ENCODE measurements at regions not wholly inside any gene's neighbourhood (a gene's known extent, or its start where the extent isn't known, plus 50 kb on each side); places are given as distances from the start of the nearest gene placed in this dataset.
"Not testable (repeated sequence)": the region's sequence is repeated elsewhere in the genome, so short reads cannot be mapped to it uniquely, and the experiment has no call there.

DNA sequence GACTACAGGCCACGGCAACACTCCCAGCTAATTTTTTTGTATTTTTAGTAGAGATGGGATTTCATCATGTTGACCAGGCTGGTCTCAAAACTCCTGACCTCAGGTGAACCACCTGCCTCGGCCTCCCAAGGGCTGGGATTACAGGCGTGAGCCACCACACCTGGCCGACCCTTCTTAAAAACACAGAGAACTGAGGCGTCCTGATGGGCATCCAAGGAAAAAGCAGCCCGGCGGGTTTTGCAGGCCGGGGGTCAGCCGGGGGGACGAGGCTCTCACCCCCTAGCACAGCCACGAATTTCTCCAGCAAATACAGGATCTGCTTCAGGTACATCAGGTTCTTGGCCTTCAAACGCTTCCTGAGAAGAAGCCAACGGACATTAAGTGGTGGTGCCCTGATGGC is 178.9 kb downstream of the KLRB1 start:
- WGBS, 2 experiments (ENCODE audit: extremely low coverage in 1 of 2, insufficient coverage in 1 of 2, insufficient read length in 1 of 2, insufficient replicate concordance in 2 of 2, low coverage in 1 of 2, low lambda C conversion rate in 2 of 2, missing lambda C conversion rate in 1 of 2), result 96% methylated on average over 10 of the region's 13 CpGs; no CpG with 5 or more reads in 1 of the 2 experiments
- H3K79me1 ChIP-seq (ENCODE audit: low read depth, low read length); H3K27me3 ChIP-seq (replicated peaks in 1 of 4; ENCODE audit: control insufficient read depth in 3 of 4, extremely low read depth in 1 of 4, insufficient read depth in 3 of 4, low read length in 3 of 4); H4K8ac ChIP-seq (ENCODE audit: extremely low read depth, insufficient read depth, low read length); FAIRE-seq; H3K4me2 ChIP-seq (ENCODE audit: insufficient read depth in 1 of 2, low read depth in 2 of 2, low read length in 2 of 2); H3K4ac ChIP-seq (replicated peaks; ENCODE audit: insufficient read length, low read depth, low read length); H2BK15ac ChIP-seq (ENCODE audit: low read length); CTCF ChIA-PET (ENCODE audit: partially characterized antibody); H3K9me3 ChIP-seq (ENCODE audit: insufficient read depth in 2 of 2, low read depth in 1 of 2, low read length in 1 of 2); H4K20me1 ChIP-seq (replicated peaks in 1 of 2; ENCODE audit: control insufficient read depth in 1 of 2, insufficient read depth in 2 of 2, low read length in 2 of 2); H3K79me2 ChIP-seq (ENCODE audit: control insufficient read depth in 1 of 2, insufficient read depth in 2 of 2, low read length in 2 of 2); POLR2A ChIA-PET (ENCODE audit: partially characterized antibody); H3K23me2 ChIP-seq (ENCODE audit: low read depth, low read length); H2BK12ac ChIP-seq (ENCODE audit: low read depth, low read length); H3K36me3 ChIP-seq (ENCODE audit: control insufficient read depth in 2 of 4, insufficient read depth in 4 of 4, low read length in 3 of 4); H2AK5ac ChIP-seq (ENCODE audit: low read depth, low read length); H3K4me1 ChIP-seq (replicated peaks in 1 of 4; ENCODE audit: control insufficient read depth in 3 of 4, insufficient read depth in 4 of 4, low read length in 3 of 4); H3K56ac ChIP-seq (replicated peaks; ENCODE audit: insufficient read length, low read depth, low read length); H2BK20ac ChIP-seq (ENCODE audit: low read length); H3K18ac ChIP-seq (ENCODE audit: extremely low read depth, low read length); H2AFZ ChIP-seq (ENCODE audit: low read length); H3K14ac ChIP-seq (ENCODE audit: insufficient read length); H3K4me3 ChIP-seq (ENCODE audit: extremely low read depth in 1 of 4, insufficient read depth in 2 of 4, low read depth in 3 of 4, low read length in 4 of 4); H4K91ac ChIP-seq (replicated peaks; ENCODE audit: insufficient read length, low read length); H2BK120ac ChIP-seq (replicated peaks; ENCODE audit: low read depth, low read length); H3K27ac ChIP-seq (ENCODE audit: low read depth, low read length); DNase-seq (ENCODE audit: low read depth in 1 of 2, low spot score in 2 of 2); H4K5ac ChIP-seq (ENCODE audit: insufficient read length, low read depth, low read length); H2BK5ac ChIP-seq (ENCODE audit: low read depth, low read length); H3K9ac ChIP-seq (replicated peaks in 1 of 4; ENCODE audit: extremely low read depth in 1 of 4, low read depth in 3 of 4, low read length in 3 of 4); H3K23ac ChIP-seq (ENCODE audit: insufficient read length): not testable (repeated sequence)

DNA sequence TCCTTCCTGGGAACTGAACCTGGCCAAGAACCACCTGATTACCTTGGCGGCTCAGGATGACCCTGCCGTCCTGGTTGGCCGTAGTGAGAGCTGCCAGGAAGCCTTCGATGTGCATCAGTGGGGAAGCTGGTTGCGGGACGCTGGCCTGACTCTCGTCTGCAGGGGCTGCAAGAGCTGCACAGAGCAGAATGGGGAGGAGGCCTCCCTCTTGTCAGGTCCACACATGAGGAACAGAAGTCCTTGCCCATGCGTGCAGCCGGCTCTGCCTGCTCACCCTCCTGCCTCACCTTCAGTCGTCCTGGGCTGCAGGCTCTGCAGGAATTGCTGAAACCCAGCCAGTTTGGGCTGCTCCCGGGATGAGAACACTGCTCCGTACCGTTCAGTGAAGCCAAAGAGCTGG is 182.3 kb downstream of the KLRB1 start:
- H2BK5ac ChIP-seq (ENCODE audit: low read depth, low read length); H3K4ac ChIP-seq (replicated peaks; ENCODE audit: insufficient read length, low read depth, low read length); H2AFZ ChIP-seq (ENCODE audit: low read length); H3K9me3 ChIP-seq (ENCODE audit: insufficient read depth in 2 of 2, low read depth in 1 of 2, low read length in 1 of 2); H2AK5ac ChIP-seq (ENCODE audit: low read depth, low read length); H2BK12ac ChIP-seq (ENCODE audit: low read depth, low read length); H3K36me3 ChIP-seq (ENCODE audit: control insufficient read depth in 2 of 4, insufficient read depth in 4 of 4, low read length in 3 of 4); H3K23ac ChIP-seq (ENCODE audit: insufficient read length); H3K27me3 ChIP-seq (replicated peaks in 1 of 4; ENCODE audit: control insufficient read depth in 3 of 4, extremely low read depth in 1 of 4, insufficient read depth in 3 of 4, low read length in 3 of 4); H2BK15ac ChIP-seq (ENCODE audit: low read length); H3K14ac ChIP-seq (ENCODE audit: insufficient read length); FAIRE-seq; H4K8ac ChIP-seq (ENCODE audit: extremely low read depth, insufficient read depth, low read length); H3K4me3 ChIP-seq (ENCODE audit: extremely low read depth in 1 of 4, insufficient read depth in 2 of 4, low read depth in 3 of 4, low read length in 4 of 4); H4K91ac ChIP-seq (replicated peaks; ENCODE audit: insufficient read length, low read length); CTCF ChIA-PET (ENCODE audit: partially characterized antibody); H3K18ac ChIP-seq (ENCODE audit: extremely low read depth, low read length); H4K5ac ChIP-seq (ENCODE audit: insufficient read length, low read depth, low read length); H3K9ac ChIP-seq (replicated peaks in 1 of 4; ENCODE audit: extremely low read depth in 1 of 4, low read depth in 3 of 4, low read length in 3 of 4); H3K56ac ChIP-seq (replicated peaks; ENCODE audit: insufficient read length, low read depth, low read length); H2BK120ac ChIP-seq (replicated peaks; ENCODE audit: low read depth, low read length); H2BK20ac ChIP-seq (ENCODE audit: low read length); H3K79me1 ChIP-seq (ENCODE audit: low read depth, low read length); H3K23me2 ChIP-seq (ENCODE audit: low read depth, low read length); DNase-seq (ENCODE audit: low read depth in 1 of 2, low spot score in 2 of 2); H4K20me1 ChIP-seq (replicated peaks in 1 of 2; ENCODE audit: control insufficient read depth in 1 of 2, insufficient read depth in 2 of 2, low read length in 2 of 2); H3K4me2 ChIP-seq (ENCODE audit: insufficient read depth in 1 of 2, low read depth in 2 of 2, low read length in 2 of 2); H3K27ac ChIP-seq (ENCODE audit: low read depth, low read length); H3K79me2 ChIP-seq (ENCODE audit: control insufficient read depth in 1 of 2, insufficient read depth in 2 of 2, low read length in 2 of 2); POLR2A ChIA-PET (ENCODE audit: partially characterized antibody); H3K4me1 ChIP-seq (replicated peaks in 1 of 4; ENCODE audit: control insufficient read depth in 3 of 4, insufficient read depth in 4 of 4, low read length in 3 of 4): not testable (repeated sequence)
- 90% methylated on average over 9 of the region's 13 CpGs; no CpG with 5 or more reads in 1 of the 2 experiments for WGBS, 2 experiments (ENCODE audit: extremely low coverage in 1 of 2, insufficient coverage in 1 of 2, insufficient read length in 1 of 2, insufficient replicate concordance in 2 of 2, low coverage in 1 of 2, low lambda C conversion rate in 2 of 2, missing lambda C conversion rate in 1 of 2)
